Natural killer cell (primary cell): ENCODE measurements at regions not wholly inside any gene's neighbourhood (a gene's known extent, or its start where the extent isn't known, plus 50 kb on each side); places are given as distances from the start of the nearest gene placed in this dataset.

Experiments used
- ATAC-seq, 3 donors: fragments of 150-1000 bp in 2 of 3; fragments of 200-7000 bp in 1 of 3; cut with Tn5 transposase; 1 replicate in 1 of 3; 2 replicates in 2 of 3; pipeline ENCODE4 v1.10.0; 2021; ENCODE audit warnings: mild to moderate bottlenecking in 2 of 3, moderate library complexity in 2 of 3
- DNase-seq, 2 donors: peaks; one replicate each; pipeline versions ENCODE4 v3.0.0 to v3.0.0-alpha.2; 2013 to 2021; ENCODE audit warnings: mixed read lengths in 1 of 2
- H3K27ac ChIP-seq: one replicate; pipeline ENCODE4 v1.5.1; 2013; ENCODE audit warnings: mild to moderate bottlenecking, low read length
- H3K27me3 ChIP-seq: one replicate; pipeline ENCODE4 v1.6.1; 2013; ENCODE audit warnings: low read length; ENCODE audit not compliant: control insufficient read depth, insufficient read depth
- H3K36me3 ChIP-seq: one replicate; pipeline ENCODE4 v1.6.1; 2013; ENCODE audit warnings: low read length; ENCODE audit not compliant: control insufficient read depth, insufficient read depth
- H3K4me1 ChIP-seq: one replicate; pipeline ENCODE4 v1.6.1; 2013; ENCODE audit warnings: low read length; ENCODE audit not compliant: control insufficient read depth, insufficient read depth
- H3K4me3 ChIP-seq: one replicate; pipeline ENCODE4 v1.5.1; 2013; ENCODE audit warnings: low read length
- H3K9me3 ChIP-seq: one replicate; pipeline ENCODE4 v1.6.1; 2013; ENCODE audit warnings: low read length; ENCODE audit not compliant: control insufficient read depth, insufficient read depth
- H3K27ac Mint-ChIP-seq, 2 donors: one replicate each; pipeline ENCODE4 v1.8.0; 2022; ENCODE audit warnings: mild to moderate bottlenecking in 2 of 2, mixed read lengths in 2 of 2, moderate library complexity in 1 of 2
- H3K27me3 Mint-ChIP-seq, 2 donors: one replicate each; pipeline ENCODE4 v1.8.0; 2022; ENCODE audit warnings: low read depth in 2 of 2, mixed read lengths in 2 of 2
- H3K36me3 Mint-ChIP-seq: one replicate; pipeline ENCODE4 v1.8.0; 2022; ENCODE audit warnings: mixed read lengths
- H3K4me1 Mint-ChIP-seq, 2 donors: one replicate each; pipeline ENCODE4 v1.8.0; 2022; ENCODE audit warnings: mixed read lengths in 2 of 2
- H3K4me3 Mint-ChIP-seq: one replicate; pipeline ENCODE4 v1.8.0; 2022; ENCODE audit warnings: mild to moderate bottlenecking, moderate library complexity, mixed read lengths
- H3K9me3 Mint-ChIP-seq, 2 donors: one replicate each; pipeline ENCODE4 v1.8.0; 2022; ENCODE audit warnings: mixed read lengths in 2 of 2
- CTCF ChIP-seq: fragments of 200-600 bp; IDR thresholded peaks from one replicate; pipeline ENCODE4 v1.8.0; 2022; ENCODE audit warnings: antibody characterized with exemption
- WGBS: methylation state at CpG from one replicate; pipeline ENCODE4 v1.1.7; 2013; ENCODE audit warnings: missing lambda C conversion rate; ENCODE audit not compliant: insufficient coverage; 5-methylcytosine and 5-hydroxymethylcytosine counted together
- intact Hi-C: fragments of 100-400 bp; cut with micrococcal nuclease; formaldehyde crosslinking; loops from one replicate; pipeline ENCODE4 v1.14.2; 2022

GRCh38 chr11:31926816-31927528 lies 115.8 kb upstream of the PAX6 start:
- Histone ChIP-seq H3K36me3 (no peaks in the 10 kb centered on the region), H3K27ac (no peak overlapping the region), H3K4me3 (no peak overlapping the region), H3K27me3 (no peaks in the 10 kb centered on the region), H3K4me1 (no peaks in the 10 kb centered on the region), H3K9me3 (no peaks in the 10 kb centered on the region)
- no peaks in the 10 kb centered on the region for H3K36me3 Mint-ChIP-seq
- intact Hi-C loops, result no loop called here
- no peak overlapping the region for H3K27ac Mint-ChIP-seq
- no peak overlapping the region for H3K4me3 Mint-ChIP-seq
- no peaks in the 10 kb centered on the region for H3K9me3 Mint-ChIP-seq
- no peaks in the 10 kb centered on the region for H3K4me1 Mint-ChIP-seq
- no peak for ATAC-seq
- DNase-seq, result no peak
- peaks cover 10 to 21% of the 10 kb centered on the region in 2 donors for H3K27me3 Mint-ChIP-seq
- TF ChIP-seq CTCF, result no peak
- WGBS, result 88% methylated on average over 2 of the region's 3 CpGs

- WGBS, result 78% methylated on average over 4 of the region's 4 CpGs
- Histone ChIP-seq H3K36me3 (no peaks in the 10 kb centered on the region), H3K27ac (no peak overlapping the region), H3K4me3 (no peak overlapping the region), H3K27me3 (no peaks in the 10 kb centered on the region), H3K9me3 (no peaks in the 10 kb centered on the region), H3K4me1 (no peaks in the 10 kb centered on the region)
- H3K9me3 Mint-ChIP-seq, result no peaks in the 10 kb centered on the region
- no peak for ATAC-seq
- TF ChIP-seq CTCF, result no peak
- H3K36me3 Mint-ChIP-seq, result no peaks in the 10 kb centered on the region
- no peak overlapping the region for H3K27ac Mint-ChIP-seq
- no peak overlapping the region for H3K4me3 Mint-ChIP-seq
- H3K27me3 Mint-ChIP-seq, result peaks cover 10 to 21% of the 10 kb centered on the region in 2 donors
- no peaks in the 10 kb centered on the region for H3K4me1 Mint-ChIP-seq
- no peak for DNase-seq
- intact Hi-C loops, result no loop called here
These were observed 115.0 kb upstream of the PAX6 start for GRCh38 chr11:31926106-31926505.

GRCh38 chr11:31922450-31922849 lies 111.3 kb upstream of the PAX6 start:
- H3K27ac Mint-ChIP-seq, result no peak overlapping the region
- Histone ChIP-seq H3K27ac (no peak overlapping the region), H3K4me1 (no peaks in the 10 kb centered on the region), H3K4me3 (no peak overlapping the region), H3K36me3 (no peaks in the 10 kb centered on the region), H3K27me3 (no peaks in the 10 kb centered on the region), H3K9me3 (no peaks in the 10 kb centered on the region)
- no peaks in the 10 kb centered on the region for H3K36me3 Mint-ChIP-seq
- no peak for TF ChIP-seq CTCF
- H3K4me3 Mint-ChIP-seq, result no peak overlapping the region
- 55% methylated on average over 3 of the region's 3 CpGs for WGBS
- intact Hi-C loops, result no loop called here
- no peaks in the 10 kb centered on the region for H3K4me1 Mint-ChIP-seq
- H3K9me3 Mint-ChIP-seq, result no peaks in the 10 kb centered on the region
- peaks cover 9 to 14% of the 10 kb centered on the region in 2 donors for H3K27me3 Mint-ChIP-seq
- ATAC-seq (no peak), DNase-seq (no peak)

- Histone ChIP-seq H3K4me3 (no peak overlapping the region), H3K4me1 (no peaks in the 10 kb centered on the region), H3K9me3 (no peaks in the 10 kb centered on the region), H3K27ac (no peak overlapping the region), H3K27me3 (no peaks in the 10 kb centered on the region), H3K36me3 (no peaks in the 10 kb centered on the region)
- 76% methylated on average over 4 of the region's 4 CpGs for WGBS
- no peaks in the 10 kb centered on the region for H3K9me3 Mint-ChIP-seq
- TF ChIP-seq CTCF, result no peak
- intact Hi-C loops, result no loop called here
- no peak for DNase-seq
- no peaks in the 10 kb centered on the region for H3K36me3 Mint-ChIP-seq
- H3K27ac Mint-ChIP-seq, result no peak overlapping the region
- no peak for ATAC-seq
- no peak overlapping the region for H3K4me3 Mint-ChIP-seq
- H3K4me1 Mint-ChIP-seq, result no peaks in the 10 kb centered on the region
- peaks cover 9 to 11% of the 10 kb centered on the region in 2 donors for H3K27me3 Mint-ChIP-seq
These were observed 110.0 kb upstream of the PAX6 start for GRCh38 chr11:31921081-31921480.
